SJSA1 (cell line): ENCODE measurements at regions not wholly inside any gene's neighbourhood (a gene's known extent, or its start where the extent isn't known, plus 50 kb on each side); places are given as distances from the start of the nearest gene placed in this dataset.
A peak's percentile ranks its signal among the peaks of the same experiment; 100 is the strongest.

ENCODE experiments used
- DNase-seq, 2 experiments: peaks; one replicate each; pipeline ENCODE4 v3.0.0-alpha.2; 2015 to 2020; ENCODE audit warnings: low spot score in 2 of 2, low read depth in 1 of 2
- H3K27ac ChIP-seq: fragments of 250-450 bp; sonication (Bioruptor Pico); 2 replicates; pipeline ENCODE4 v1.5.1; 2020; ENCODE audit warnings: mild to moderate bottlenecking, moderate library complexity
- H3K27me3 ChIP-seq: fragments of 250-450 bp; sonication (Bioruptor Pico); replicated peaks from 2 replicates; pipeline ENCODE4 v1.5.1; 2020; ENCODE audit warnings: mild to moderate bottlenecking, moderate library complexity
- H3K36me3 ChIP-seq: fragments of 250-450 bp; sonication (Bioruptor Pico); 2 replicates; pipeline ENCODE4 v1.5.1; 2020; ENCODE audit warnings: mild to moderate bottlenecking
- H3K4me1 ChIP-seq: fragments of 250-450 bp; sonication (Bioruptor Pico); replicated peaks from 2 replicates; pipeline ENCODE4 v1.6.1; 2021; ENCODE audit warnings: mild to moderate bottlenecking
- H3K4me3 ChIP-seq: fragments of 250-450 bp; sonication (Bioruptor Pico); 2 replicates; pipeline ENCODE4 v1.5.1; 2020; ENCODE audit warnings: mild to moderate bottlenecking
- H3K9me3 ChIP-seq: fragments of 250-450 bp; sonication (Bioruptor Pico); replicated peaks from 2 replicates; pipeline ENCODE4 v1.5.1; 2020; ENCODE audit warnings: mild to moderate bottlenecking

DNA sequence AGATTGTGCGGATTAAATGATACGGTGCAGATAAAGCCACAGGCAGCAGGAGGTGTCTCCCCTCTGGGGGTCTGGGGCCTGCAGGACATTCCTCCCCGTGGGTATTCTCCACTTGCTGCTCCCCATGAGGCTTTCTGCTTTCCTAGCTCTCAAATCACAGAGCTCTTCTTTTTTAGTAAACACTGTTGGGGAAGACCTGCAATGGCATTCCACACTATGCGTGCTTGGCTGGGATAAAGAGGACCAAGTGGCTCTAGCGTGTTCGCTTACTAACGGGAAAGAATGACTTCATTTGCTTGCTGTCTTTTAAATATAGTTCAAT, 146.5 kb downstream of the DDX1 start:
- Histone ChIP-seq H3K27ac (no peak overlapping the region), H3K36me3 (no peaks in the 10 kb centered on the region), H3K4me3 (no peak overlapping the region), H3K9me3 (no peaks in the 10 kb centered on the region), H3K4me1 (peaks cover 14% of the 10 kb centered on the region), H3K27me3 (peaks cover 4% of the 10 kb centered on the region; the same call in 1 of the 2 replicates)
- DNase-seq, result no peak

DNA sequence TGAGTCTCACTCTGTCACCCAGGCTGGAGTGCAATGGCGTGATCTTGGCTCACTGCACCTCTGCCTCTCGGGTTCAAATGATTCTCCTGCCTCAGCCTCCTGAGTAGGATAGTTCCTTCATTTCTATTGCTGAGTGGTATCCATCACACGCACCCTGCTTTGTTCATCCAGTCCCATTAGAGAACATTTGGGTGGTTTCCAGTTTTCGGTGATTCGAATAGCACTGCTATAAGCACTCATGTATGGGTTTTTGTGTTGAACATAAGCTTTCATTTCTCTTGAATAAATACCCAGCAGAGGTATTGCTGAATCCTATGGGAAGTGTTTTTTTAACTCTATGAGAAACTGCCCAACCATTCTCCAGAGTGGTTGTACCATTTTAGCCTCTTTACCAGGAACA, 147.3 kb downstream of the DDX1 start:
- no peak overlapping the region for H3K4me3 ChIP-seq

DNA sequence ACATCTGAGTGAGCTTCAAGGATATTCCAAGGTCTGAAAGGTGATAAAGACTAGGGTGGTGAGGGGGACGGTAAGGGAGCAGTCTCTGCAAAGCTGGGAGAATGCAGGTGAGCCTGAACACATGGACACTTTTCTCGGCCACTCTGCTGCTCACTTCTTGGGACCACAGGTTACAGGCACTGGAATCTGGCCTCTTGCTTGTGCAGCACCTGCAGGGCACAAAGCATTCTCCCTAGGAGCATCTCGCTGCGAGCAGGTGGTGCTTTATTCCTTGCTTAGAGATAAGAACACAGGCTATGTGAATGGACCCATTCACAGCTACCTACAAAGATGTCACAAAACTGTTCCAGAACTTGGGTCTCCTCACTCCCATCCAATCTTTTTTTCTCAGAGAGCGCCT, 153.2 kb downstream of the DDX1 start:
- Histone ChIP-seq H3K27ac (no peak overlapping the region), H3K27me3 (peaks cover 4% of the 10 kb centered on the region; the same call in 1 of the 2 replicates), H3K4me1 (no peaks in the 10 kb centered on the region), H3K4me3 (no peak overlapping the region), H3K9me3 (no peaks in the 10 kb centered on the region), H3K36me3 (no peaks in the 10 kb centered on the region)
- DNase-seq, result no peak

More for the DNA sequence above, 147.3 kb downstream of the DDX1 start:
- Histone ChIP-seq H3K27ac (no peak overlapping the region), H3K9me3 (no peaks in the 10 kb centered on the region), H3K4me1 (peaks cover 7% of the 10 kb centered on the region), H3K27me3 (peaks cover 4% of the 10 kb centered on the region; the same call in 1 of the 2 replicates), H3K36me3 (no peaks in the 10 kb centered on the region)
- DNase-seq, result no peak

DNA sequence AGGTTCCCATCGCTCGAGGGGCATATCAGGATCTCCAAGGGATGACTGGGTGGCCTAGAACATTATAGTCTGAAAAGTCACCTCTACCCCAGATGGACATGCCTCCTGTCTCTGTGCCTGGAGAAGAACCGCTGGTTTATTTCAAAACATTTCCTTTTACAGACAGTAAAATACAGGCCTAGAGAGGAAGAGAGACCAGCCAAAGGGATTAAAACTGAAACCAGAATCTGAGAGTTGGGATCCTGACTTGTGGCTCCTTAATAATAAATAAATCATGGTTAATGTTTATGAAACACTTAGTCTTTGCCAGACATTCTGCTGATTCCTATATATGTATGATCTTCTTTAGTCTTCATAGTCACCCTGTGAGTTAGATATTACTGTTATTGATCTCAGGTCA, 153.7 kb downstream of the DDX1 start:
- no peaks in the 10 kb centered on the region for H3K9me3 ChIP-seq
- H3K27me3 ChIP-seq, result peaks cover 4% of the 10 kb centered on the region; the same call in 1 of the 2 replicates
- no peak overlapping the region for H3K27ac ChIP-seq
- H3K36me3 ChIP-seq, result no peaks in the 10 kb centered on the region
- no peak overlapping the region for H3K4me3 ChIP-seq
- DNase-seq, result no peak
- no peaks in the 10 kb centered on the region for H3K4me1 ChIP-seq

DNA sequence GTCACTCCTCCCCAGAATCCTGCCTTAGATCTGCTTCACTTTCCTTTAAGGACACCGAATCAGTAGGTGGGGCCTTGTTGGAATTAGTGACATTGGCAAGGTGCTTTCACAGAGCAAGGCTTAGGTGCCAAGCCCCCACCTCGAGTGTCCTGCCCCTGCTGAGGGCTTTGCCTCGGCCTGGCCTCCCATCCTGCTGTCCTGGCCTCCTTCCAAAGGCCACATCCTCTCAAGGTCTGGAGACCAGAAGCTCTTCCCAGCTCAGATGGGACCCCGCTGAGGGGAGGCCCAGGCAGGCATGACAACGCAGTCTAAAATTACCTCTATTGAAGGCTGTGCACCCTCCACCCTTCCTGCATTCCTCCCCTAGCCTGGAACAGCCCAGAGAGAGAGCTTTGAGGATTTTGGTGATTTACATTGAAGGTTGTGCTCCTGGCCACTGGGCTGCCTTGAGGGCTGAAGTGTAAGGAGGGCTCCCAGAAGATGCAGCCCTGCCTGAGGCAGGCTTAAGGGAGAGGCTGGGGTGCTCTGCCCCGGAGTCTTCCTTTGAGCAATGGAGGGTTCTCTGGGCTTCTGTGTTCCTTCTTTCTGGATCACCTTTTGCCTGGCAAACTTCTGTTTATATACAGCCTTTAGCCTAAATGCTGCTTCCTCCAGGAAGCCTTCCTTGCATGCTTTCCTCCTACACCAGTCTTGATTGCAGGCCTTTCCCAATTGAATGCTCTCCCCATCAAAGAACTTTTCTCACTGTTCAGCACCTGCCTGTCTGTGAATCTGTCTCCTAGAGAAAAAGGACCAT, 154.4 kb downstream of the DDX1 start:
- Histone ChIP-seq H3K9me3 (no peaks in the 10 kb centered on the region), H3K36me3 (no peaks in the 10 kb centered on the region), H3K27me3 (peaks cover under 1% of the 10 kb centered on the region; the same call in 1 of the 2 replicates), H3K27ac (no peak overlapping the region), H3K4me1 (no peaks in the 10 kb centered on the region), H3K4me3 (no peak overlapping the region)
- no peak for DNase-seq

DNA sequence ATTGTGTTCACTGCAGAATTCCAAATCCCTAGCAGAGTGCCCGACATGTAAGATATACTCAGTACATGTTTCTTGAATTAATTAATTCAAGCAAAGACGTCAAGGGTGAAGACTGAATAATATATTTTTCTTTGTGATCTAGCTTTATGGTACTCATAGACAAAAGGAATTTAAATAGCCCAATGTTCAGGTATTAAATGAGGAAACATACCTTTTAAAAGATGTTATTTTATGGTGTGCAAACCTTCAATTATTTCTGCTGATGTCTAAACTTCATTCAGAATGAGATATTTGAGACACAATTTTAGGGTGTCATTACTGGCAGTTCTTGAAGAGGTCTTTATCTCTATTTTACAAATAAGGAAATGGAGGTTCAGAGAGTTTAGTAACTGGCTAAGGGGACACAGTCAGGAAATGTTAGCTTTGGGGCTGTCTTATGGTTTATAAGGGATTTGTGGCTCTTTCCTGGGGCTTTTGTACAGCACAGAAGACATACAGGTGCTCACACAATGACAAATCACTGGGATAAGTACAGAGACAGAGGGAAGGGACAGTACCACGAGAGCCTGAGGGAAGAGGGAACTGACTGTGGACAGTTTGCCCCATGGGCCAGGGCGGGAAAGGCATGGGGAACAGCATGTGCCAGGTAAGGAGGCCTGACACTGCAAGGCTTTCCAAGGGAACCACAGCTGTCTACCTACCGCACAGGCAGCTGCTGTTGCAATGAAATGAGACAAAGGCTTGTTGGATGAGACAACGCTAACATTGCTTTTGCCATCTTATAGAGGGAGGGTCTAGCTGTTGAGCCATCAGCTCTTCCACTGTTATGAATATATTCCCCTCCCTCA, 155.3 kb downstream of the DDX1 start:
- Histone ChIP-seq H3K4me3 (no peak overlapping the region), H3K9me3 (no peaks in the 10 kb centered on the region), H3K27me3 (no peaks in the 10 kb centered on the region), H3K4me1 (no peaks in the 10 kb centered on the region), H3K36me3 (no peaks in the 10 kb centered on the region), H3K27ac (no peak overlapping the region)
- no peak for DNase-seq

DNA sequence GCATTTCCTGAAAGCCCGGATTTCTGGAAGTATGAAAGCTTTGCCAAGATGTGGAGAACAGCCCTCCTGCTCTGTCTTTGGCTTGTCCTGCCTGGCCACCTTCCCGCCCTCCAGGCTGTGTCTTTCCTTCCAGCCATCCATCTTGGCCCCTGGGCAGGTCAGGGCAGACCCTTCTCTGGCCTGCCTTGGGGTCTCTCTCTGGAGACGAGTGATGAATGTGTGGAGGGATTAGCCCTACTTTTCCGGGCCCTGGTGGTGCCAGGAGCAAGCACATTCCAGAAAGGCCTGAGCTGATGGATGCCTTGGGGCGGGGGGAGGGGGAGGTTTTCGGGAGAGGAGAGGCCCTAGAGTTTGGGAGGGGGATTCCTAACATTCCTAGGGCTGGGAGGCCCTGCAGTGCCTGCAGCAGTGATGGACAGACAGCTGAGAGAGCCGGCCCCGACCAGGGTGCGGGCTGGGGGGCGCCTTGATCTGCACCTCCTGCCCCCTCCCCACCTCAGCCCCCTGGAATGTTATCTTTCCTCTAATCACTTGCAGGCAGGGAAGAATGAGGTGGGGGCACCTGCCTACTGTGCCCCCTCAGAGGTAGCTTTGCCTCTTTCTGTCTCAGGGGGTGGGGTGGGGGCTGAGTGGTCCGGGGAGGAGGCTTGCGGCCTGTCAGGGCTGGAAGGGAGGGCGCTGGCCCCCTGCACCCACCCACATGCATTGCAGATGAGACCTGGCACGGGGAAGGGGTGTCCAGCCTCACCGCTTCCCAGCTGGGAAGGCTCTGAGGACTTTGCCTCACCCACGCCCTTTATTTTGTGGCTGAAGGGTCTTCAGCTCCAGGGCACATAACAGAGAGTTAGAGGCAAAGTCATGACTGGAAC, 156.2 kb downstream of the DDX1 start:
- Histone ChIP-seq H3K9me3 (no peaks in the 10 kb centered on the region), H3K27me3 (peaks cover 2% of the 10 kb centered on the region; the same call in 1 of the 2 replicates), H3K27ac (no peak overlapping the region), H3K4me1 (no peaks in the 10 kb centered on the region), H3K36me3 (no peaks in the 10 kb centered on the region), H3K4me3 (no peak overlapping the region)
- no peak for DNase-seq

DNA sequence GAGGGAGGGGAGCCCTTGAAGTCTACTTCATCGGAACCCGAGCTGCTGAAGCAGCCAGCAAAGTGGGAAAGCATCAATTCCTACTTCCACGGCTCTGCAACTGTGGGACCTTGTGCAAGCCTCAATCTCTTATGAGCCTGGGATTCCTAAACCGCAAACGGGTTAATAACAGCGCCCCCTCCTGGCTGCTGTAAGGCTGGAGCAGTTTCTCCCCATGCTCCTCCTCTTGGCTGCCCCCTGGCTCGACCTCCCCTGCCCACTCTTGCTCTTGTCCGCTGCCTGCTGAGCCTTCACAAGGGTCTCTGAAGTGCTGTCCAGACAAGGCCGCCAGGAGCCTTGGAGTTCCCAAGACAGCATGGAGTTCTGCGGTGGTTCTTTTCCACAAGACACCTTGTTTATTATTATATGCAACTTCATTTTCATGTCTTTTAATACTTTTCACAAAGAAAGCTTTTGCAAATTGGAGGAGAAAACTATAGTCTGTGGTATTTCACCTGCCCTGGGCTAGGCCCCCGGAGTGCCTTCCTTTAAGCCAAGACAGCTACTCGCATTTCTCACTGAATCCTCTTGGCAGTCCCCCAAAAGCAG, 157.2 kb downstream of the DDX1 start:
- Histone ChIP-seq H3K4me1 (no peaks in the 10 kb centered on the region), H3K36me3 (no peaks in the 10 kb centered on the region), H3K27me3 (peaks cover 3% of the 10 kb centered on the region; the same call in 1 of the 2 replicates), H3K27ac (no peak overlapping the region), H3K4me3 (no peak overlapping the region), H3K9me3 (no peaks in the 10 kb centered on the region)
- peak in 1 of 2 experiments; percentile 7 for DNase-seq

DNA sequence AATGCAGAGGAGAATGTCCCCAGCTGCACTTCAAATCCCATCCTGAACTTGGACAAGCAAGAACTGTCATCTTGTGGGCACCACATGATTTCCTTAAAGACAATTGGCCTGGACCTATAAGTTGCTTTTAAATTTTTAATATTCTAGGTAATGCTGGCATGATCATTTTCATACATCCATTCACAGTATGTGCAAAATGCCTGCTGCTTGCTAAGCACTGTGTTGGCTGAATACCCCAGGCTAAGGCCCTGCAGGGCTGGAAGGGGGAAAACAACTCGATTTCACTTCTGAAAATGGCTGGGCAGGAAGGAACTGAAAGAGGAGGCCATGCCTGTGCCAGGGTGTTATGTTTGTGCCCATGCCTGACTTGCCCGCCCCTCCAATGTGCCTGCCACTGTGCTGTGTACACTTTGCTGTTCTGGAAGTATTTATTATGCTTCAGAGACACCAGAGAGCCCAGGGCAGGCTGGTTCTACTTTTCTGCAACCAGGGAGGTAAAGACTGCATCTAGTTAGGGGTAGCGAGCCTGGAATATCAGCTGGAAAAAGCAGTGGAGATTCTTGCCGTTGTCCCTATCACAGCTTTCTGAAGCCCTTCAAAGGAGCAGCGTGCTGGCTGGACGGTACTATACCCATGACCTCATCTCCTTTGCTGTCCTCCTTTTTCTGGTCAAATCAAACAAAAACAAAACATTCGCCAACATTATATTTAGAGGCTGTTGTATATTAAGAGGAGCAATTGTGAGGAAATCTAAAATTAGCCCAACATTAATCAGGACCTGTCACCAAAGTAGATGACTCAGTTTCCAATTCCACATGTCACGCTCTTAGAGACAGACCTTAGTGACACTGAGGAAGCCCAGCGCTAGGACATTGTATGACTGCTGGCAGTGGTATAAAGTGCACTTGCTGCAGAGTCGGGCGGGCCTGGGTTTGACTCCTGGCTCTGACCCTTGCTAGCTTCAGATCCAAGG, 158.1 kb downstream of the DDX1 start:
- H3K9me3 ChIP-seq, result no peaks in the 10 kb centered on the region
- no peak overlapping the region for H3K4me3 ChIP-seq
- peaks cover 3% of the 10 kb centered on the region; the same call in 1 of the 2 replicates for H3K27me3 ChIP-seq
- no peaks in the 10 kb centered on the region for H3K36me3 ChIP-seq
- H3K27ac ChIP-seq, result no peak overlapping the region
- no peaks in the 10 kb centered on the region for H3K4me1 ChIP-seq
- no peak for DNase-seq

DNA sequence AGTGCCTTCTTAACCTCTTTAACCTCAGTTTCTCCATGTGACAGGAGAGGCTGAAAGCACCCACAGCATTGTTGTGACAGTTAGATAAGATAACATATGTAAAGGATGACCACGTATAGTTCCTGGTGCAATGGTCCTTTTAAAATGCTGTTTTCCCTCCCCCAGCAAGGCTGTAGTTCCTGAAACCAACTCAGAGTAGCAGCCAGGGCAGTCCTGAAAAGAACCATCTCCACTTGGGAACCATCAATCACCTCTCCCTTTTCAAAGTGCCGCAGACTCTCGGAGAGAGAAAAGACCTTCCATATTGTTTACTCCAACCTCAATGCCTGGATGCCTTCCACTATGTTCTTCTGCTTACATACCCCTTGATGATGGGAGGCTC, 158.8 kb downstream of the DDX1 start:
- Histone ChIP-seq H3K36me3 (no peaks in the 10 kb centered on the region), H3K4me1 (no peaks in the 10 kb centered on the region), H3K4me3 (no peak overlapping the region), H3K27ac (no peak overlapping the region), H3K27me3 (peaks cover 3% of the 10 kb centered on the region; the same call in 1 of the 2 replicates), H3K9me3 (no peaks in the 10 kb centered on the region)
- DNase-seq, result no peak

DNA sequence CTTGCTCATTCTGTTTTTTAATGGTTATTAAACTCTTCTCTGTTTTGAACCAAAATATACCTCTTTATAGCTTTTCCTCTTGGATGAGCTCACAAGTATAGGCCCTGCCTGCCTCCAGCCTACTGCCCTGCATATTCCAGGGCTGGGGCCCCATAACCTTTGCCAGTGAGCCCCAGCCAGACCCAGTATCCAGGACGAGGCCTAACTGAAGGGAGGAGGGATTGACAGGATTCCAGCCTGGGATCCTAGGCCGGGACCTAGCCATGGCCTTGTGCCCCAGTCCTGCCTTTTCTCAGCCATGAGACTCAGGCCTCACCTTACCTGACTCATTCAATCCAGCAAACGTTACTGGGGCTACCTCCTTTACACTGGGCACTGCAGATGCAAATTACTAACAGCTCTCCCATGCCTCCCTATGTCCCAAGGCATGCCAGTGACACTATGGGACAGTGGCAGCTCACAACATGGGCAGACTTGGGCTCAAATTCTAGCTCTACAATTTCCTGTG, 159.2 kb downstream of the DDX1 start:
- no peak for DNase-seq
- no peaks in the 10 kb centered on the region for H3K9me3 ChIP-seq

DNA sequence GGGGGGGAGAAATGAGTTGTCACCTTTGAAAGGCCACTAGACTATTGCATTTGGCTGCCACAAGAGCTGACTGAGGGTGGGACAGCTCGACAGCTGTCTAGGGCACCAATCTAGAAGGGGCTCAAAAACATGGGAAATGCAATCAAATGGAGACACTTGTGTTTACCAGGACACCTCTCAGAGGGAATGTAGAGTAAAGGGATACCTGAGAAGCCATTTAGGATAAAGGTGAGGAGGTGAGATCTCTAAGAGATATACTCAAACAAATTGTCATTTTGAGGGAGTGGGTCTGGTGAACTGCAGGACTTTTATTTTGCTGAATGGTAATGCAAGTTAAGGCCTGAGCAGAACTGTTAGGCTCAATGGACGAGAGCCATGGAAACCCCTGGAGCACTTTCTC, 159.8 kb downstream of the DDX1 start:
- H3K27ac ChIP-seq, result no peak overlapping the region
- no peak overlapping the region for H3K4me3 ChIP-seq
- H3K27me3 ChIP-seq, result peaks cover 3% of the 10 kb centered on the region; the same call in 1 of the 2 replicates
- no peaks in the 10 kb centered on the region for H3K36me3 ChIP-seq
- H3K4me1 ChIP-seq, result no peaks in the 10 kb centered on the region
- H3K9me3 ChIP-seq, result no peaks in the 10 kb centered on the region
- no peak for DNase-seq

More for the DNA sequence above, 159.2 kb downstream of the DDX1 start:
- H3K27ac ChIP-seq, result no peak overlapping the region
- H3K36me3 ChIP-seq, result no peaks in the 10 kb centered on the region
- H3K27me3 ChIP-seq, result peaks cover 3% of the 10 kb centered on the region; the same call in 1 of the 2 replicates
- no peaks in the 10 kb centered on the region for H3K4me1 ChIP-seq
- H3K4me3 ChIP-seq, result no peak overlapping the region
